ENCODE measurements at regions not wholly inside any gene's neighbourhood (a gene's known extent, or its start where the extent isn't known, plus 50 kb on each side); places are given as distances from the start of the nearest gene placed in this dataset.

- TF ChIP-seq ZBTB33 (IDR thresholded peaks at IDR 0.05) (no peak), FOXA2 (IDR thresholded peaks at IDR 0.05) (no peak), MAX (IDR thresholded peaks at IDR 0.05) (no peak), FOXA1 (IDR thresholded peaks at IDR 0.05) (no peak), RAD21 (IDR thresholded peaks at IDR 0.05) (no peak), HNF4A (conservative IDR thresholded peaks at IDR 0.05) (no peak), CTCF (IDR thresholded peaks at IDR 0.05; ENCODE audit: low read depth, low read length, missing input control) (no peak), EGR1 (IDR thresholded peaks at IDR 0.05; ENCODE audit: low read depth in 2 of 2) (no peak), JUND (IDR thresholded peaks at IDR 0.05) (no peak), GABPA (IDR thresholded peaks at IDR 0.05 in 1 of 2, conservative IDR thresholded peaks at IDR 0.05 in 1 of 2) (no peak), SP1 (IDR thresholded peaks at IDR 0.05) (no peak), ATF3 (IDR thresholded peaks at IDR 0.05) (no peak), REST (IDR thresholded peaks at IDR 0.05) (no peak)
- WGBS = 89% methylated on average over 4 of the region's 4 CpGs
- no peak for DNase-seq (ENCODE audit: low spot score)
- no peaks in the 10 kb centered on the region for H3K4me1 ChIP-seq (ENCODE audit: control insufficient read depth in 4 of 4, insufficient read depth in 4 of 4, low read length in 3 of 4)
- H3K9me3 ChIP-seq (ENCODE audit: control insufficient read depth in 4 of 4, low read length in 3 of 4) = no peaks in the 10 kb centered on the region
- no peaks in the 10 kb centered on the region for H3K36me3 ChIP-seq (ENCODE audit: control insufficient read depth in 4 of 4, insufficient read depth in 3 of 4, low read depth in 1 of 4, low read length in 3 of 4)
- no peak overlapping the region for H3K27ac ChIP-seq (ENCODE audit: low read depth in 1 of 2, low read length in 2 of 2)
- H3K4me3 ChIP-seq (ENCODE audit: low read depth in 1 of 3, low read length in 3 of 3) = no peak overlapping the region
- no peaks in the 10 kb centered on the region for H3K27me3 ChIP-seq (ENCODE audit: control insufficient read depth in 4 of 4, insufficient read depth in 4 of 4, low read length in 3 of 4)
- no peak overlapping the region for H3K9ac ChIP-seq (ENCODE audit: low read depth in 1 of 2, low read length in 2 of 2)
These were observed 197.6 kb downstream of the HDGFL1 start for GRCh38 chr6:22766979-22767378.

GRCh38 chr6:22770054-22770453 lies 200.7 kb downstream of the HDGFL1 start:
- Histone ChIP-seq H3K27ac (ENCODE audit: low read depth in 1 of 2, low read length in 2 of 2) (no peak overlapping the region), H3K4me1 (ENCODE audit: control insufficient read depth in 4 of 4, insufficient read depth in 4 of 4, low read length in 3 of 4) (no peaks in the 10 kb centered on the region), H3K4me3 (ENCODE audit: low read depth in 1 of 3, low read length in 3 of 3) (no peak overlapping the region), H3K9me3 (ENCODE audit: control insufficient read depth in 4 of 4, low read length in 3 of 4) (no peaks in the 10 kb centered on the region), H3K9ac (ENCODE audit: low read depth in 1 of 2, low read length in 2 of 2) (no peak overlapping the region), H3K36me3 (ENCODE audit: control insufficient read depth in 4 of 4, insufficient read depth in 3 of 4, low read depth in 1 of 4, low read length in 3 of 4) (no peaks in the 10 kb centered on the region), H3K27me3 (ENCODE audit: control insufficient read depth in 4 of 4, insufficient read depth in 4 of 4, low read length in 3 of 4) (no peaks in the 10 kb centered on the region)
- TF ChIP-seq JUND (IDR thresholded peaks at IDR 0.05) (no peak), NR2F2 (IDR thresholded peaks at IDR 0.05) (no peak), EGR1 (IDR thresholded peaks at IDR 0.05; ENCODE audit: low read depth in 2 of 2) (no peak), HNF4A (conservative IDR thresholded peaks at IDR 0.05) (no peak), GABPA (IDR thresholded peaks at IDR 0.05 in 1 of 2, conservative IDR thresholded peaks at IDR 0.05 in 1 of 2) (no peak), YY1 (IDR thresholded peaks at IDR 0.05) (no peak)
- no peak for DNase-seq (ENCODE audit: low spot score)
- 88% methylated on average over 1 of the region's 1 CpG for WGBS
